ENCODE measurements at regions not wholly inside any gene's neighbourhood (a gene's known extent, or its start where the extent isn't known, plus 50 kb on each side); places are given as distances from the start of the nearest gene placed in this dataset.

- no peaks in the 10 kb centered on the region for H3K79me2 ChIP-seq (ENCODE audit: insufficient read depth, low read length)
- H3K27ac ChIP-seq (ENCODE audit: low read depth, low read length, poor library complexity, severe bottlenecking), result no peak overlapping the region
- H3K4me2 ChIP-seq (ENCODE audit: low read length), result no peak overlapping the region
- H3K9me2 ChIP-seq (ENCODE audit: low read depth, low read length), result no peaks in the 10 kb centered on the region
- H2AFZ ChIP-seq (ENCODE audit: low read length), result no peak overlapping the region
- H3K9me3 ChIP-seq (ENCODE audit: low read length), result no peaks in the 10 kb centered on the region
- H3K36me3 ChIP-seq (ENCODE audit: insufficient read depth, low read length), result no peaks in the 10 kb centered on the region
- no peak overlapping the region for H3K9ac ChIP-seq (ENCODE audit: low read length)
- H3K4me1 ChIP-seq (ENCODE audit: insufficient read depth, low read length, severe bottlenecking), result no peaks in the 10 kb centered on the region
- H3F3A ChIP-seq (ENCODE audit: insufficient read depth, low read length), result no peaks in the 10 kb centered on the region
- H3K4me3 ChIP-seq (ENCODE audit: low read depth, low read length, poor library complexity, severe bottlenecking), result no peak overlapping the region
- no peak for TF ChIP-seq EZH2 (IDR thresholded peaks at IDR 0.05; ENCODE audit: borderline replicate concordance, low read length)
- TF ChIP-seq, protein P1, sequence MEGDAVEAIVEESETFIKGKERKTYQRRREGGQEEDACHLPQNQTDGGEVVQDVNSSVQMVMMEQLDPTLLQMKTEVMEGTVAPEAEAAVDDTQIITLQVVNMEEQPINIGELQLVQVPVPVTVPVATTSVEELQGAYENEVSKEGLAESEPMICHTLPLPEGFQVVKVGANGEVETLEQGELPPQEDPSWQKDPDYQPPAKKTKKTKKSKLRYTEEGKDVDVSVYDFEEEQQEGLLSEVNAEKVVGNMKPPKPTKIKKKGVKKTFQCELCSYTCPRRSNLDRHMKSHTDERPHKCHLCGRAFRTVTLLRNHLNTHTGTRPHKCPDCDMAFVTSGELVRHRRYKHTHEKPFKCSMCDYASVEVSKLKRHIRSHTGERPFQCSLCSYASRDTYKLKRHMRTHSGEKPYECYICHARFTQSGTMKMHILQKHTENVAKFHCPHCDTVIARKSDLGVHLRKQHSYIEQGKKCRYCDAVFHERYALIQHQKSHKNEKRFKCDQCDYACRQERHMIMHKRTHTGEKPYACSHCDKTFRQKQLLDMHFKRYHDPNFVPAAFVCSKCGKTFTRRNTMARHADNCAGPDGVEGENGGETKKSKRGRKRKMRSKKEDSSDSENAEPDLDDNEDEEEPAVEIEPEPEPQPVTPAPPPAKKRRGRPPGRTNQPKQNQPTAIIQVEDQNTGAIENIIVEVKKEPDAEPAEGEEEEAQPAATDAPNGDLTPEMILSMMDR (IDR thresholded peaks at IDR 0.05; ENCODE audit: low read length), result no peak
- H4K20me1 ChIP-seq (ENCODE audit: insufficient read depth, low read length), result no peaks in the 10 kb centered on the region
- H3K27me3 ChIP-seq (ENCODE audit: insufficient read depth, low read length), result no peaks in the 10 kb centered on the region; the same call in 1 of the 2 replicates
These were observed 172.0 kb downstream of the NDUFA10 start for GRCh38 chr2:239853121-239853520.

GRCh38 chr2:239852272-239852671 lies 172.9 kb downstream of the NDUFA10 start:
- TF ChIP-seq EZH2 (IDR thresholded peaks at IDR 0.05; ENCODE audit: borderline replicate concordance, low read length), result no peak
- TF ChIP-seq, protein P1 (IDR thresholded peaks at IDR 0.05; ENCODE audit: low read length), result no peak

GRCh38 chr2:239846789-239847676 lies 178.1 kb downstream of the NDUFA10 start:
- H4K20me1 ChIP-seq (ENCODE audit: insufficient read depth, low read length), result no peaks in the 10 kb centered on the region
- no peaks in the 10 kb centered on the region for H3K9me2 ChIP-seq (ENCODE audit: low read depth, low read length)
- no peak overlapping the region for H2AFZ ChIP-seq (ENCODE audit: low read length)
- no peaks in the 10 kb centered on the region for H3K79me2 ChIP-seq (ENCODE audit: insufficient read depth, low read length)
- H3K27ac ChIP-seq (ENCODE audit: low read depth, low read length, poor library complexity, severe bottlenecking), result no peak overlapping the region
- TF ChIP-seq, protein P1 (IDR thresholded peaks at IDR 0.05; ENCODE audit: low read length), result no peak
- no peak for TF ChIP-seq EZH2 (IDR thresholded peaks at IDR 0.05; ENCODE audit: borderline replicate concordance, low read length)
- H3K4me2 ChIP-seq (ENCODE audit: low read length), result no peak overlapping the region
- no peaks in the 10 kb centered on the region for H3F3A ChIP-seq (ENCODE audit: insufficient read depth, low read length)
- H3K36me3 ChIP-seq (ENCODE audit: insufficient read depth, low read length), result no peaks in the 10 kb centered on the region
- no peak overlapping the region for H3K4me3 ChIP-seq (ENCODE audit: low read depth, low read length, poor library complexity, severe bottlenecking)
- H3K9ac ChIP-seq (ENCODE audit: low read length), result no peak overlapping the region
- no peaks in the 10 kb centered on the region for H3K9me3 ChIP-seq (ENCODE audit: low read length)
- no peaks in the 10 kb centered on the region for H3K4me1 ChIP-seq (ENCODE audit: insufficient read depth, low read length, severe bottlenecking)
- H3K27me3 ChIP-seq (ENCODE audit: insufficient read depth, low read length), result no peaks in the 10 kb centered on the region

More at GRCh38 chr2:239852272-239852671, 172.9 kb downstream of the NDUFA10 start:
- H3F3A ChIP-seq (ENCODE audit: insufficient read depth, low read length), result no peaks in the 10 kb centered on the region
- H3K27ac ChIP-seq (ENCODE audit: low read depth, low read length, poor library complexity, severe bottlenecking), result no peak overlapping the region
- no peaks in the 10 kb centered on the region for H3K9me2 ChIP-seq (ENCODE audit: low read depth, low read length)
- H4K20me1 ChIP-seq (ENCODE audit: insufficient read depth, low read length), result no peaks in the 10 kb centered on the region
- no peak overlapping the region for H3K4me2 ChIP-seq (ENCODE audit: low read length)
- H3K4me1 ChIP-seq (ENCODE audit: insufficient read depth, low read length, severe bottlenecking), result no peaks in the 10 kb centered on the region
- no peaks in the 10 kb centered on the region for H3K27me3 ChIP-seq (ENCODE audit: insufficient read depth, low read length)
- no peaks in the 10 kb centered on the region for H3K79me2 ChIP-seq (ENCODE audit: insufficient read depth, low read length)
- no peak overlapping the region for H3K4me3 ChIP-seq (ENCODE audit: low read depth, low read length, poor library complexity, severe bottlenecking)
- no peak overlapping the region for H2AFZ ChIP-seq (ENCODE audit: low read length)
- H3K9me3 ChIP-seq (ENCODE audit: low read length), result no peaks in the 10 kb centered on the region
- no peaks in the 10 kb centered on the region for H3K36me3 ChIP-seq (ENCODE audit: insufficient read depth, low read length)
- no peak overlapping the region for H3K9ac ChIP-seq (ENCODE audit: low read length)

Data from OCI-LY1 (cell line).